ENCODE measurements at regions not wholly inside any gene's neighbourhood (a gene's known extent, or its start where the extent isn't known, plus 50 kb on each side); places are given as distances from the start of the nearest gene placed in this dataset.
"Not testable (repeated sequence)": the region's sequence is repeated elsewhere in the genome, so short reads cannot be mapped to it uniquely, and the experiment has no call there.

- no peak for DNase-seq (ENCODE audit: low read depth)
Measured at GRCh38 chr2:105494683-105495425, 96.0 kb upstream of the FHL2 start.

- DNase-seq (ENCODE audit: low read depth) = no peak
Measured at GRCh38 chr2:105490956-105491355, 92.1 kb upstream of the FHL2 start.

- no peak for DNase-seq (ENCODE audit: low read depth)
Measured at GRCh38 chr2:105490204-105490603, 91.4 kb upstream of the FHL2 start.

- no peak for DNase-seq (ENCODE audit: low read depth)
Measured at GRCh38 chr2:105489168-105489878, 90.5 kb upstream of the FHL2 start.

- DNase-seq (ENCODE audit: low read depth) = no peak
Measured at GRCh38 chr2:105488285-105488684, 89.4 kb upstream of the FHL2 start.

- peak; percentile 86 for DNase-seq (ENCODE audit: low read depth)
Measured at GRCh38 chr2:105487142-105488069, 88.6 kb upstream of the FHL2 start.

GRCh38 chr2:105486762-105487141 lies 87.9 kb upstream of the FHL2 start:
- no peak for DNase-seq (ENCODE audit: low read depth)

GRCh38 chr2:105478670-105479069 lies 79.8 kb upstream of the FHL2 start:
- DNase-seq (ENCODE audit: low read depth) = no peak

GRCh38 chr2:105477050-105477620 lies 78.3 kb upstream of the FHL2 start:
- not testable (repeated sequence) for DNase-seq (ENCODE audit: low read depth)

- DNase-seq (ENCODE audit: low read depth) = no peak
Measured at GRCh38 chr2:105473011-105473410, 74.2 kb upstream of the FHL2 start.

- DNase-seq (ENCODE audit: low read depth) = no peak
Measured at GRCh38 chr2:105470979-105471378, 72.1 kb upstream of the FHL2 start.

- DNase-seq (ENCODE audit: low read depth) = no peak
Measured at GRCh38 chr2:105469781-105470180, 70.9 kb upstream of the FHL2 start.

GRCh38 chr2:105468582-105469042 lies 69.8 kb upstream of the FHL2 start:
- no peak for DNase-seq (ENCODE audit: low read depth)

GRCh38 chr2:105464325-105464724 lies 65.5 kb upstream of the FHL2 start:
- no peak for DNase-seq (ENCODE audit: low read depth)

- DNase-seq (ENCODE audit: low read depth) = no peak
Measured at GRCh38 chr2:105460048-105460732, 61.3 kb upstream of the FHL2 start.

GRCh38 chr2:105458076-105458475 lies 59.2 kb upstream of the FHL2 start:
- DNase-seq (ENCODE audit: low read depth) = no peak

- DNase-seq (ENCODE audit: low read depth) = peak; percentile 95
Measured at GRCh38 chr2:105455488-105456003, 56.7 kb upstream of the FHL2 start.

GRCh38 chr2:105454801-105455485 lies 56.1 kb upstream of the FHL2 start:
- DNase-seq (ENCODE audit: low read depth) = peak; percentile 60

- DNase-seq (ENCODE audit: low read depth) = no peak
Measured at GRCh38 chr2:105451571-105452166, 52.8 kb upstream of the FHL2 start.

GRCh38 chr2:105450471-105450870 lies 51.6 kb upstream of the FHL2 start:
- no peak for DNase-seq (ENCODE audit: low read depth)
